ENCODE measurements at regions not wholly inside any gene's neighbourhood (a gene's known extent, or its start where the extent isn't known, plus 50 kb on each side); places are given as distances from the start of the nearest gene placed in this dataset.

DNA sequence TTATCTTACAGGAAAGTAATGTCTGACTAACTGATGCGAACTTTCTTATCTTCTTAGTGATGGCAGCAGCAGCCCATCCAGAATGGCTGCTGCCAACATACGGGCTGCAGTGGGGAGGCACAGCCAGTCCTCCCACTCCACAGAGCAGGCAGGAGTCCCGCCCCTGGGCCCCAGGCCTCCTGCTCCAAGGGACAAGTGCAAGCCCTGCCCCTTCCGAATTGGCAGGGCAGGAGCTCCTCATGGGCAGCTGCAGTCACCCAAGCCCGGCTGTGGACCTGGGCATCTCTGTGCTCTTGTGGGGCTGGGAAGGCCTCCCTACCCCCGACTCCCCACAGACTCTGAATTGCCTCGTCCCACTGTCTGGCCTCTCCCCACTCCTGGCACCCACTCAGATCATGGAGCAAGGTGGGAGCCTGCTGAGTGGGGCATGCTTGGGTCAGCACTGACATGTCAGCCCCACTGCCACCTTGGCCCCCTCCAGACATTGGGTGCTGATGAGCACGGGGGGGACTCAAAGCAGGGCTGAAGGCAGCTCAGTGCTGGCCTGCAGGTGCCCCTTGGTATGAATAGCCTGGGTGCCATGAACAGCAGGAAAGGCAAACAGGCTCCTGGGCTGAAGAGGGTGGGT is 618.9 kb upstream of the KCNMB2 start:
- TF ChIP-seq, protein P1, sequence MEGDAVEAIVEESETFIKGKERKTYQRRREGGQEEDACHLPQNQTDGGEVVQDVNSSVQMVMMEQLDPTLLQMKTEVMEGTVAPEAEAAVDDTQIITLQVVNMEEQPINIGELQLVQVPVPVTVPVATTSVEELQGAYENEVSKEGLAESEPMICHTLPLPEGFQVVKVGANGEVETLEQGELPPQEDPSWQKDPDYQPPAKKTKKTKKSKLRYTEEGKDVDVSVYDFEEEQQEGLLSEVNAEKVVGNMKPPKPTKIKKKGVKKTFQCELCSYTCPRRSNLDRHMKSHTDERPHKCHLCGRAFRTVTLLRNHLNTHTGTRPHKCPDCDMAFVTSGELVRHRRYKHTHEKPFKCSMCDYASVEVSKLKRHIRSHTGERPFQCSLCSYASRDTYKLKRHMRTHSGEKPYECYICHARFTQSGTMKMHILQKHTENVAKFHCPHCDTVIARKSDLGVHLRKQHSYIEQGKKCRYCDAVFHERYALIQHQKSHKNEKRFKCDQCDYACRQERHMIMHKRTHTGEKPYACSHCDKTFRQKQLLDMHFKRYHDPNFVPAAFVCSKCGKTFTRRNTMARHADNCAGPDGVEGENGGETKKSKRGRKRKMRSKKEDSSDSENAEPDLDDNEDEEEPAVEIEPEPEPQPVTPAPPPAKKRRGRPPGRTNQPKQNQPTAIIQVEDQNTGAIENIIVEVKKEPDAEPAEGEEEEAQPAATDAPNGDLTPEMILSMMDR (IDR thresholded peaks at IDR 0.05; ENCODE audit: poor library complexity, severe bottlenecking), result no peak
- TF ChIP-seq EP300 (conservative IDR thresholded peaks at IDR 0.05; ENCODE audit: poor library complexity, severe bottlenecking), result no peak
- TF ChIP-seq MXI1 (conservative IDR thresholded peaks at IDR 0.05; ENCODE audit: poor library complexity, severe bottlenecking), result no peak
- TF ChIP-seq RAD21 (conservative IDR thresholded peaks at IDR 0.05), result no peak
- TF ChIP-seq, protein P2, sequence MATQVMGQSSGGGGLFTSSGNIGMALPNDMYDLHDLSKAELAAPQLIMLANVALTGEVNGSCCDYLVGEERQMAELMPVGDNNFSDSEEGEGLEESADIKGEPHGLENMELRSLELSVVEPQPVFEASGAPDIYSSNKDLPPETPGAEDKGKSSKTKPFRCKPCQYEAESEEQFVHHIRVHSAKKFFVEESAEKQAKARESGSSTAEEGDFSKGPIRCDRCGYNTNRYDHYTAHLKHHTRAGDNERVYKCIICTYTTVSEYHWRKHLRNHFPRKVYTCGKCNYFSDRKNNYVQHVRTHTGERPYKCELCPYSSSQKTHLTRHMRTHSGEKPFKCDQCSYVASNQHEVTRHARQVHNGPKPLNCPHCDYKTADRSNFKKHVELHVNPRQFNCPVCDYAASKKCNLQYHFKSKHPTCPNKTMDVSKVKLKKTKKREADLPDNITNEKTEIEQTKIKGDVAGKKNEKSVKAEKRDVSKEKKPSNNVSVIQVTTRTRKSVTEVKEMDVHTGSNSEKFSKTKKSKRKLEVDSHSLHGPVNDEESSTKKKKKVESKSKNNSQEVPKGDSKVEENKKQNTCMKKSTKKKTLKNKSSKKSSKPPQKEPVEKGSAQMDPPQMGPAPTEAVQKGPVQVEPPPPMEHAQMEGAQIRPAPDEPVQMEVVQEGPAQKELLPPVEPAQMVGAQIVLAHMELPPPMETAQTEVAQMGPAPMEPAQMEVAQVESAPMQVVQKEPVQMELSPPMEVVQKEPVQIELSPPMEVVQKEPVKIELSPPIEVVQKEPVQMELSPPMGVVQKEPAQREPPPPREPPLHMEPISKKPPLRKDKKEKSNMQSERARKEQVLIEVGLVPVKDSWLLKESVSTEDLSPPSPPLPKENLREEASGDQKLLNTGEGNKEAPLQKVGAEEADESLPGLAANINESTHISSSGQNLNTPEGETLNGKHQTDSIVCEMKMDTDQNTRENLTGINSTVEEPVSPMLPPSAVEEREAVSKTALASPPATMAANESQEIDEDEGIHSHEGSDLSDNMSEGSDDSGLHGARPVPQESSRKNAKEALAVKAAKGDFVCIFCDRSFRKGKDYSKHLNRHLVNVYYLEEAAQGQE (IDR thresholded peaks at IDR 0.05; ENCODE audit: borderline replicate concordance), result no peak
- TF ChIP-seq EZH2 (IDR thresholded peaks at IDR 0.05; ENCODE audit: borderline replicate concordance, insufficient read depth, low read length, poor library complexity, severe bottlenecking), result no peak
- TF ChIP-seq SMC3 (conservative IDR thresholded peaks at IDR 0.05; ENCODE audit: poor library complexity), result no peak
- TF ChIP-seq TAF1 (IDR thresholded peaks at IDR 0.05; ENCODE audit: low read depth), result no peak
- no peak for TF ChIP-seq POLR2AphosphoS5 (IDR thresholded peaks at IDR 0.05)

Data from neural cell (in vitro differentiated cells).